H1 (cell line): ENCODE measurements at regions not wholly inside any gene's neighbourhood (a gene's known extent, or its start where the extent isn't known, plus 50 kb on each side); places are given as distances from the start of the nearest gene placed in this dataset.

Experiments used
- CTCF ChIA-PET: fragments of 300-600 bp; sonication (Branson Sonifier 250); formaldehyde crosslinking; loops from one replicate; lab custom pipeline; 2021; ENCODE audit not compliant: partially characterized antibody; lab: Charles Lee
- POLR2A ChIA-PET: fragments of 300-600 bp; sonication (Branson Sonifier 250); formaldehyde crosslinking; loops from one replicate; lab custom pipeline; 2021; ENCODE audit warnings: inconsistent platforms; ENCODE audit not compliant: partially characterized antibody; lab: Charles Lee
- DNase-seq, 2 experiments: peaks; one replicate each; pipeline versions ENCODE4 v3.0.0 to v3.0.0-alpha.2; 2010 to 2022; ENCODE audit warnings: low spot score in 2 of 2, low read depth in 1 of 2, mixed read lengths in 1 of 2
- FAIRE-seq: peaks from 2 replicates; lab custom pipeline; 2011; peaks lifted over from hg19 to GRCh38; lab: Jason Lieb, UNC
- H2AFZ ChIP-seq: 2 replicates; pipeline ENCODE4 v1.8.1; 2012; ENCODE audit warnings: low read length, inconsistent platforms
- H2AK5ac ChIP-seq: 2 replicates; pipeline ENCODE4 v1.6.1; 2013; ENCODE audit warnings: low read depth, low read length
- H2BK120ac ChIP-seq: replicated peaks from 2 replicates; pipeline ENCODE3; 2013; ENCODE audit warnings: low read depth, low read length, inconsistent platforms
- H2BK12ac ChIP-seq: 2 replicates; pipeline ENCODE4 v1.6.1; 2013; ENCODE audit warnings: low read depth, low read length
- H2BK15ac ChIP-seq: 2 replicates; pipeline ENCODE4 v1.6.1; 2013; ENCODE audit warnings: low read length
- H2BK20ac ChIP-seq: 2 replicates; pipeline ENCODE4 v1.6.1; 2013; ENCODE audit warnings: low read length
- H2BK5ac ChIP-seq: 2 replicates; pipeline ENCODE4 v1.6.1; 2013; ENCODE audit warnings: low read depth, low read length
- H3K14ac ChIP-seq: 2 replicates; pipeline ENCODE4 v1.6.1; 2013; ENCODE audit warnings: inconsistent platforms; ENCODE audit not compliant: insufficient read length
- H3K18ac ChIP-seq: 2 replicates; pipeline ENCODE4 v1.6.1; 2013; ENCODE audit warnings: low read length; ENCODE audit errors: extremely low read depth
- H3K23ac ChIP-seq: 2 replicates; pipeline ENCODE4 v1.6.1; 2013; ENCODE audit warnings: inconsistent platforms; ENCODE audit not compliant: insufficient read length
- H3K23me2 ChIP-seq: 2 replicates; pipeline ENCODE4 v1.6.1; 2013; ENCODE audit warnings: low read depth, low read length
- H3K27ac ChIP-seq: 2 replicates; pipeline ENCODE4 v1.6.1; 2011; ENCODE audit warnings: low read depth, low read length, inconsistent platforms
- H3K27me3 ChIP-seq, 4 experiments: replicated peaks in 1 of 4; 1 replicate in 1 of 4; 2 replicates in 3 of 4; pipeline versions ENCODE4 v1.6.1 to v1.8.1; 2011 to 2013; ENCODE audit warnings: low read length in 3 of 4, mild to moderate bottlenecking in 3 of 4, inconsistent platforms in 2 of 4, mixed read lengths in 2 of 4, moderate library complexity in 1 of 4; ENCODE audit not compliant: control insufficient read depth in 3 of 4, insufficient read depth in 3 of 4; ENCODE audit errors: extremely low read depth in 1 of 4
- H3K36me3 ChIP-seq, 4 experiments: 2 replicates each; pipeline versions ENCODE4 v1.6.1 to v1.8.1; 2011 to 2013; ENCODE audit warnings: mild to moderate bottlenecking in 4 of 4, low read length in 3 of 4, moderate library complexity in 2 of 4, control low read depth in 1 of 4, inconsistent platforms in 1 of 4; ENCODE audit not compliant: insufficient read depth in 4 of 4, control insufficient read depth in 2 of 4
- H3K4ac ChIP-seq: replicated peaks from 2 replicates; pipeline ENCODE3; 2013; ENCODE audit warnings: low read length, low read depth, mixed read lengths, inconsistent platforms; ENCODE audit not compliant: insufficient read length
- H3K4me1 ChIP-seq, 4 experiments: replicated peaks in 1 of 4; 1 replicate in 1 of 4; 2 replicates in 3 of 4; pipeline versions ENCODE4 v1.6.1 to v1.8.1; 2011 to 2013; ENCODE audit warnings: low read length in 3 of 4, inconsistent platforms in 2 of 4, mixed read lengths in 1 of 4; ENCODE audit not compliant: insufficient read depth in 4 of 4, control insufficient read depth in 3 of 4
- H3K4me2 ChIP-seq, 2 experiments: 2 replicates each; pipeline versions ENCODE4 v1.6.1 to v1.8.1; 2011 to 2013; ENCODE audit warnings: low read depth in 2 of 2, low read length in 2 of 2, control low read depth in 1 of 2, inconsistent platforms in 1 of 2, mild to moderate bottlenecking in 1 of 2; ENCODE audit not compliant: insufficient read depth in 1 of 2
- H3K4me3 ChIP-seq, 4 experiments: fragments of 200-600, 300-600 bp in 1 of 4; sonication (generic), shearing (Covaris generic), sonication (Bioruptor Twin) in 1 of 4; 2 replicates each; pipeline versions ENCODE4 v1.5.1 to v1.8.1; 2011 to 2016; ENCODE audit warnings: low read length in 4 of 4, low read depth in 3 of 4, control low read depth in 2 of 4, inconsistent platforms in 2 of 4, mild to moderate bottlenecking in 2 of 4, mixed read lengths in 1 of 4, moderate library complexity in 1 of 4; ENCODE audit not compliant: insufficient read depth in 2 of 4; ENCODE audit errors: extremely low read depth in 1 of 4
- H3K56ac ChIP-seq: replicated peaks from 2 replicates; pipeline ENCODE3; 2013; ENCODE audit warnings: low read depth, mild to moderate bottlenecking, mixed read lengths, low read length, inconsistent platforms; ENCODE audit not compliant: insufficient read length
- H3K79me1 ChIP-seq: 2 replicates; pipeline ENCODE4 v1.6.1; 2013; ENCODE audit warnings: low read depth, low read length, control low read depth
- H3K79me2 ChIP-seq, 2 experiments: 2 replicates each; pipeline versions ENCODE4 v1.6.1 to v1.8.1; 2012 to 2013; ENCODE audit warnings: low read length in 2 of 2, mild to moderate bottlenecking in 2 of 2, inconsistent platforms in 1 of 2; ENCODE audit not compliant: insufficient read depth in 2 of 2, control insufficient read depth in 1 of 2
- H3K9ac ChIP-seq, 4 experiments: replicated peaks in 1 of 4; 1 replicate in 1 of 4; 2 replicates in 3 of 4; pipeline versions ENCODE4 v1.6.1 to v1.8.1; 2011 to 2013; ENCODE audit warnings: low read depth in 3 of 4, low read length in 3 of 4, control low read depth in 2 of 4, mild to moderate bottlenecking in 2 of 4, moderate library complexity in 2 of 4, inconsistent platforms in 1 of 4; ENCODE audit errors: extremely low read depth in 1 of 4
- H3K9me3 ChIP-seq, 2 experiments: 2 replicates each; pipeline versions ENCODE4 v1.6.1 to v1.8.1; 2012 to 2013; ENCODE audit warnings: mild to moderate bottlenecking in 2 of 2, moderate library complexity in 2 of 2, control low read depth in 1 of 2, inconsistent platforms in 1 of 2, low read depth in 1 of 2, low read length in 1 of 2, mixed read lengths in 1 of 2; ENCODE audit not compliant: insufficient read depth in 2 of 2
- H4K20me1 ChIP-seq, 2 experiments: replicated peaks in 1 of 2; 2 replicates each; pipeline versions ENCODE3 to v1.8.1; 2011 to 2013; ENCODE audit warnings: inconsistent platforms in 2 of 2, low read length in 2 of 2, mild to moderate bottlenecking in 1 of 2; ENCODE audit not compliant: insufficient read depth in 2 of 2, control insufficient read depth in 1 of 2
- H4K5ac ChIP-seq: 2 replicates; pipeline ENCODE4 v1.6.1; 2013; ENCODE audit warnings: low read length, low read depth, mixed read lengths, inconsistent platforms; ENCODE audit not compliant: insufficient read length
- H4K8ac ChIP-seq: 2 replicates; pipeline ENCODE4 v1.8.0; 2013; ENCODE audit warnings: mild to moderate bottlenecking, moderate library complexity, low read length, inconsistent platforms; ENCODE audit not compliant: insufficient read depth; ENCODE audit errors: extremely low read depth
- H4K91ac ChIP-seq: replicated peaks from 2 replicates; pipeline ENCODE3; 2013; ENCODE audit warnings: low read length, mixed read lengths, inconsistent platforms; ENCODE audit not compliant: insufficient read length
- CEBPB ChIP-seq: IDR thresholded peaks from 2 replicates; pipeline ENCODE4 v1.6.1; 2012; ENCODE audit warnings: low read depth, low read length
- CHD1 ChIP-seq: IDR thresholded peaks from 2 replicates; pipeline ENCODE4 v1.6.1; 2012; ENCODE audit warnings: low read depth, low read length, improper control_type of control experiment
- GABPA ChIP-seq: IDR thresholded peaks from 2 replicates; pipeline ENCODE4 v1.6.1; 2011; ENCODE audit warnings: mild to moderate bottlenecking, low read length, moderate library complexity, borderline replicate concordance; ENCODE audit not compliant: insufficient read depth
- JUN ChIP-seq: IDR thresholded peaks from 2 replicates; pipeline ENCODE4 v1.6.1; 2011; ENCODE audit warnings: low read depth, mild to moderate bottlenecking, improper control_type of control experiment, low read length
- KDM5A ChIP-seq: fragments of 200-600 bp; IDR thresholded peaks from 2 replicates; pipeline ENCODE4 v1.7.1; 2012; ENCODE audit warnings: mild to moderate bottlenecking, low read length, inconsistent platforms, mixed read lengths
- SRF ChIP-seq: IDR thresholded peaks from 2 replicates; pipeline ENCODE4 v1.6.1; 2011; ENCODE audit warnings: mild to moderate bottlenecking, low read depth, low read length, moderate library complexity
- TBP ChIP-seq: IDR thresholded peaks from 2 replicates; pipeline ENCODE4 v1.6.1; 2011; ENCODE audit warnings: low read depth, low read length, improper control_type of control experiment
- ZNF274 ChIP-seq: IDR thresholded peaks from 2 replicates; pipeline ENCODE4 v1.7.0; 2012; ENCODE audit warnings: low read length, borderline replicate concordance; ENCODE audit errors: extremely low read depth
- WGBS, 2 experiments: shearing (Covaris generic) in 1 of 2; methylation state at CpG; one replicate each; pipeline versions ENCODE4 v1.1.6 to v1.1.7; 2013 to 2015; ENCODE audit warnings: low lambda C conversion rate in 2 of 2, mixed read lengths in 2 of 2, inconsistent platforms in 1 of 2, low coverage in 1 of 2, missing lambda C conversion rate in 1 of 2; ENCODE audit not compliant: insufficient replicate concordance in 2 of 2, insufficient coverage in 1 of 2, insufficient read length in 1 of 2; ENCODE audit errors: extremely low coverage in 1 of 2, missing lambda C conversion rate in 1 of 2; 5-methylcytosine and 5-hydroxymethylcytosine counted together
- TF ChIP-seq, protein P1 (sequence below): IDR thresholded peaks from 2 replicates; pipeline ENCODE4 v1.6.1; 2011; ENCODE audit warnings: low read depth, mild to moderate bottlenecking, low read length; ENCODE audit not compliant: insufficient read depth

GRCh38 chr4:157838366-157838765, 334.5 kb downstream of the GASK1B start:
- FAIRE-seq = no peak
- POLR2A ChIA-PET = no interaction called here

More at GRCh38 chr4:157838366-157838765, 334.5 kb downstream of the GASK1B start:
- Histone ChIP-seq H3K18ac (no peak overlapping the region), H3K9ac (no peak overlapping the region), H4K20me1 (no peaks in the 10 kb centered on the region), H2BK15ac (no peak overlapping the region), H4K91ac (no peak overlapping the region), H3K56ac (no peak overlapping the region), H3K23me2 (no peaks in the 10 kb centered on the region), H2BK120ac (no peak overlapping the region), H3K4ac (no peak overlapping the region), H3K14ac (no peak overlapping the region), H3K36me3 (no peaks in the 10 kb centered on the region), H4K8ac (no peak overlapping the region), H3K23ac (no peak overlapping the region), H2AFZ (no peak overlapping the region; the same call in 1 of the 2 replicates), H3K4me2 (no peak overlapping the region), H3K4me1 (peaks cover 0 to 2% (median 0%) of the 10 kb centered on the region in 4 experiments; a peak in 1 of 7 replicates), H3K27me3 (no peaks in the 10 kb centered on the region), H2BK12ac (no peak overlapping the region), H3K4me3 (no peak overlapping the region), H3K79me1 (no peaks in the 10 kb centered on the region), H2BK20ac (no peak overlapping the region), H3K79me2 (no peaks in the 10 kb centered on the region), H2BK5ac (no peak overlapping the region), H3K9me3 (no peaks in the 10 kb centered on the region), H4K5ac (no peak overlapping the region), H3K27ac (no peak overlapping the region), H2AK5ac (no peak overlapping the region)
- 44% methylated on average over 2 of the region's 2 CpGs; no CpG with 5 or more reads in 1 of the 2 experiments for WGBS, 2 experiments
- CTCF ChIA-PET = no interaction called here
- no peak for DNase-seq
- TF ChIP-seq SRF (no peak), CHD1 (no peak), JUN (no peak), GABPA (no peak), TBP (no peak), KDM5A (no peak), CEBPB (no peak), ZNF274 (no peak)
- TF ChIP-seq, protein P1, sequence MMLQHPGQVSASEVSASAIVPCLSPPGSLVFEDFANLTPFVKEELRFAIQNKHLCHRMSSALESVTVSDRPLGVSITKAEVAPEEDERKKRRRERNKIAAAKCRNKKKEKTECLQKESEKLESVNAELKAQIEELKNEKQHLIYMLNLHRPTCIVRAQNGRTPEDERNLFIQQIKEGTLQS = no peak
